ENCODE measurements at regions not wholly inside any gene's neighbourhood (a gene's known extent, or its start where the extent isn't known, plus 50 kb on each side); places are given as distances from the start of the nearest gene placed in this dataset.

DNA sequence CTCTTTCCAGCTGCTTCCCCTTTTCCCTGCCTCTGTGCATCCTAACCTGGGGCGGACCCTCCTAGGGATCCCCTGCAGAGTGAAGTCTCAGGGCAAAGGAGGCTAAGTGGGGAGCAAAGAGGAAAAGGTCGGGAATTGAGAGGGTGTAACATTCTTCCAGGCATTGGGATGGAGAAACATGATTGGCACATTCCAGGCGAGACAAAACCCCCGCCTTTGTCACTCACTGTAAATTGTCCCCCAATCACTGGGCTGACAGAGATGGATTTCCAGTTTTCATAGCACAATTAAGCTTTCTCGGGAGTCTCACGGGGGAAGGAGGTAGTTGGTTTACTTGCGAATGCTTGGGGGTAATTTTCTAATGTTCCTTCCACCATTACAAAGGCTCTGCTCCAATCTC lies 74.9 kb downstream of the MIAT start:
- in situ Hi-C loops (cut with HindIII; ENCODE audit: low sequenced_read_pairs) = no loop called here

DNA sequence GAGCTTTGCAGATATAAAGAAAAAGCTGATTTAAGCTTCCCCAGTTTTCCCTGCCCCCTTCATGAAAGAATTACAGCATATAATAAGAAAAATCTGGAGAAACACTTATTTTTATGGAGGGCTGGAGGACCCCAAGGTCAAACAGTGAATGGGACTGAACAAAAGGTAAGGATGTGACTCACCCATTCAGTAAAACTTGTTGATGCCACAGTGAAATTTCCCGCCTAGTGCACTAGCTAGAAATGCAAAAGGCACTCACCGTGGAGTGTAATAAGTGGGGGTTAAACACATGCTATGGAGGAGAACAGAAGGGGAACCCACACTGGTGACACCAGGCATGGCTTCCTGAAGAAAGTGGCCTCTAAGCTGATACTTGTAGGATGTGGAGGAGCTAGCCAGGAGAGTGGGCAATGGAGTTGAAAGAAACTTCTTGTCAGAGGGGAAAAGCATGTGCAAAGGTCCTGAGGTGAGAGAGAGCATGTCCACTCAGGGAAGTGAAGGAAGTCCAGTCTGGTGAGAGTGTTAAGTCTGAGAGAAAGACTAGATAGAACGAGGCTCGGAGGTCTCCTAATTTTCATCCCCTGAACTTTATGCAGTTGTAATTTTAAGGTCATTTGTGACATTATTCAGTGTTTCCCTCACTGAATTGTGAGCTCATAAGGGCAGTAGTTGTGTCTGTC lies 77.1 kb downstream of the MIAT start:
- in situ Hi-C loops (cut with HindIII; ENCODE audit: low sequenced_read_pairs) = no loop called here

DNA sequence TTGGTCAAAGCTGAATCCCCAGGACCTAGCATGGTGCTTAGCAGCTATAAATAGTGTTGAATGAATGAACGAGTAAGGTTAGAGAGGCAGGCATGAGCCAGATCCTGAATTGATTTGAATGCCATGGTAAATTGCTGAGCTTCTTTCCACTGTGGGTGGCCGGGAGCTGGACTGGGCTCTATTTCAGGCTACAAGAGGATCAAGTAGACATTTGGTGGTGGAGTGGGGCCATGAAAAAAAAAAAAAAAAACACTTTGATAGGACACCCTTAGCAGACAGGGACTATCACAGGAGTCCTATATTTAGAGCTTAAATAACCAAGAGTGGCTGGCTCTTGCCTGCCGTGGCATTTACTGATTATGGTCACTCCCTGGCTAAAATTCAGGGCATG lies 77.6 kb downstream of the MIAT start:
- in situ Hi-C loops (cut with HindIII; ENCODE audit: low sequenced_read_pairs) = no loop called here

DNA sequence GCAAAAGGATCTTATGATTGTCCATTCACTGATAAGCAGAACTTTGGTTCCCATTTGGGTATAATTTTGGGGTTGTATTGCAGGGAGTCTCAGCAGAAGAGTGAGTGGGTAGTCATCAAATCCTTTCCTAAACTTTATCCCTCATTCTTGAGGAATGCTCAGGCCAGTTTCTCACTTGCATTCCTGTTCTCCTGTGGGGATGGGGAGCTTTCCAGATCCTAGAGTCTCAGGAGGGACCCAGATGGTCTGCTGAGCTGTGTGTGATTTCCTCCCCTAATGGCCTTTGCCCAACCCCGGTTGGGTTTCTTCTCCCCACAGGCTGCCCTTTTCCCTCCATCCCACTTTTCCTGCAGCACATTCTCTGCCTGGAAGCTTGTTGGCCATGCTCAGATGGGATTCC lies 79.9 kb downstream of the MIAT start:
- in situ Hi-C loops (cut with HindIII; ENCODE audit: low sequenced_read_pairs) = no loop called here

- in situ Hi-C loops (cut with HindIII; ENCODE audit: low sequenced_read_pairs) = no loop called here
Observed at GRCh38 chr22:26740253-26740652, 82.9 kb downstream of the MIAT start.

GRCh38 chr22:26743149-26743548 lies 85.8 kb downstream of the MIAT start:
- in situ Hi-C loops (cut with HindIII; ENCODE audit: low sequenced_read_pairs) = no loop called here

- in situ Hi-C loops (cut with HindIII; ENCODE audit: low sequenced_read_pairs) = no loop called here
Observed at GRCh38 chr22:26744892-26745808, 87.8 kb downstream of the MIAT start.

DNA sequence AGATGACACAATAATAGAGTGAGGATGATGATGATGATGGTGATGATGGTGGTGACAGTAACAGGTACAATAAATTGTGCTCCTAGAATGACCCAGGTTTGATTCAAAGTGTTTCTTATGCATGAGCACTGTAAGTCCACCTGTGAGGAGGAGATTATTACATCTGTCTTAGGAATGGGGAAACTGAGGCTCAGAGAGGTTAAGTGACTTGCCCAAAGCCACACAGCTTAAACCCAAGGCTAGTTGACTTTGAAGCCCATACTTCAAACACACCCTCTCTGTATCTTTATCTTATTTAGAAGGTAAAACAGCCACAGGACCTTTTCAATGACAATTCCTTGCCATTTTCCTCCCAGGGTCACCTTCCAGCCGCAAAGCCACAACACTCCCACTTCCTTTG lies 88.9 kb downstream of the MIAT start:
- in situ Hi-C loops (cut with HindIII; ENCODE audit: low sequenced_read_pairs) = no loop called here

- in situ Hi-C loops (cut with HindIII; ENCODE audit: low sequenced_read_pairs) = no loop called here
Observed at GRCh38 chr22:26748845-26749244, 91.5 kb downstream of the MIAT start.

GRCh38 chr22:26751217-26751616 lies 93.8 kb downstream of the MIAT start:
- in situ Hi-C loops (cut with HindIII; ENCODE audit: low sequenced_read_pairs) = no loop called here

GRCh38 chr22:26753125-26753862 lies 95.9 kb downstream of the MIAT start:
- in situ Hi-C loops (cut with HindIII; ENCODE audit: low sequenced_read_pairs) = no loop called here

DNA sequence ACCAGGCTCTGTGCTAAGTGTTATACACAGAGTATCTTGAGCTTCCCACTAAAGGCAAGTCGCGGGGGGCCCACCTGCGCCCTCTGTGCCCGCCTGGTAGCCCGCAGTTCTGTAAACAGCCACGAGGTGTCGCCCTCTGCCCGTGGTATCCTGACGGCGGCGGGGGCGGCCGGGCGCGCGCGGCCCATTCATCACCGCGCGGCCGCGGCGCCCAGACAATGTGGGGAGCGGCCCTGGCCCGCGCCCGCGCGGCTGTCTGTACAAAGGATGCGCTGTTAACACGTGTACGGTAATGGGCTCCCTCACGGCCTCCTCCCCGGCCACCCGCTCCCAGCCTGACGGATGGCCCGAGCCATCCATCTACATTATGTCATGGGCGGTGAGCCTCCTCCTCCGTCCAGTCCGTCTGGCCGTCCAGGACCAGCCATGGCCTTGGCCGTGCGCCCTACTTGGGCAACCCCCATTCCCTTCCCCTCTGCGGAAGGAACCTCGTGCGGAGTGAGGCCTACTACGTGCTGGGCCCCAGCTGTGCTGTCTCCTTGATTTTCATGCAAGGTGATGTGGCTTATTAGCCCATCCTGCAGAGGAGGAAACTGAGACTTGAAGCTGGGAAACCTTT lies 99.4 kb downstream of the MIAT start:
- in situ Hi-C loops (cut with HindIII; ENCODE audit: low sequenced_read_pairs) = no loop called here

GRCh38 chr22:26757496-26757895 lies 100.1 kb downstream of the MIAT start:
- in situ Hi-C loops (cut with HindIII; ENCODE audit: low sequenced_read_pairs) = no loop called here

GRCh38 chr22:26762503-26763472 lies 105.4 kb downstream of the MIAT start:
- in situ Hi-C loops (cut with HindIII; ENCODE audit: low sequenced_read_pairs) = no loop called here

GRCh38 chr22:26763633-26764361 lies 106.4 kb downstream of the MIAT start:
- in situ Hi-C loops (cut with HindIII; ENCODE audit: low sequenced_read_pairs) = no loop called here

DNA sequence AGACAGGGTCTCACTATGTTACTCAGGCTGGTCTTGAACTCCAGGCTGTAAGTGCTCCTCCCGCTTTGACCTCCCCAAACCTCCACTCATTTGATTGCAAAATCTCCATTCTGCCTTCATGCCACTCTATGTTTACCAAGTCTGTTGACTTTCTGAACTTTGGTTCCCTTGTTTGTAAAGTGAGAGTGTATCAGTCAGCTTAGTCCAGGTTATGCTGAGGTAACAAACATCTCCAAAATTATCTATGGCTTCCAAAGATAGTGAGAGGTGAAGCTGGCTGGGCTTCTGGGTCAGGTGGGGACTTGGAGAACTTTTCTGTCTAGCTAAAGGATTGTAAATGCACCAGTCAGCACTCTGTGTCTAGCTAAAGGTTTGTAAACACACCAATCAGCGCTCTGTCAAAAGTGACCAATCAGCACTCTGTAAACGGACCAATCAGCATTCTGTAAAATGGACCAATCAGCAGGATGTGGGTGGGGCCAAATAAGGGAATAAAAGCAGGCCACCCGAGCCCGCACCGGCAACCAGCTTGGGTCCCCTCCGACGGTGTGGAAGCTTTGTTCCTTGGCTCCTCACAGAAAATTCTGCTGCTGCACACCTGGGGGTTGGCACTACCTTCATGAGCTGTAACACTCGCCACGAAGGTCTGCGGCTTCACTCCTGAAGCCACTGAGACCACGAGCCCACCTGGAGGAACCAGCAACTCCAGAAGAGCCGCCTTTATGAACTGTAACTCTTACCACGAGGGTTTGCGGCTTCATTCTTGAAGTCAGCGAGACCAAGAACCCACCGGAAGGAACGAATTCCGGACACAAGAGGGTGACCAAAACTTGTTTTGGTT lies 109.3 kb downstream of the MIAT start:
- in situ Hi-C loops (cut with HindIII; ENCODE audit: low sequenced_read_pairs) = no loop called here

- in situ Hi-C loops (cut with HindIII; ENCODE audit: low sequenced_read_pairs) = no loop called here
Observed at GRCh38 chr22:26767351-26768155, 110.2 kb downstream of the MIAT start.

DNA sequence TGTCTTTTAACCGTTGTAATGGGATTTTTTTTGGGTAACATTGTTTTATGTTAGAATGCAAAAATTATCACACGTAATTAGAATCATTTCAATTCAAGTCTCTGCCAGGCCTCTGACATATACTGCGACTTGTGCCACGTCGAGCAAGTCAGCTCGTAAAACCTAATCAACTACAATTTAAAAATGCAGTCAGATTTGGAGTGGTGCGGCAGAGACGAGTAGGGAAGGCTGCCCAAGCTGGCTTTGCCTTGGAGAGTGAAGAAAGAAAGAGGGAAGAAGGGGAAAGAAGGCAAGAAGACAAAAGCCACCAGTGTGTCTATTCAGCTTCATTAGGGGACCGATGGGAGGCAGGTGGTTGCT lies 110.7 kb downstream of the MIAT start:
- in situ Hi-C loops (cut with HindIII; ENCODE audit: low sequenced_read_pairs) = no loop called here
